GM23338 (cell line): ENCODE measurements at regions not wholly inside any gene's neighbourhood (a gene's known extent, or its start where the extent isn't known, plus 50 kb on each side); places are given as distances from the start of the nearest gene placed in this dataset.

Source experiments
- ATAC-seq: fragments of 200-7000 bp; cut with Tn5 transposase; 3 replicates; pipeline ENCODE4 v1.9.1; 2020
- DNase-seq: peaks from one replicate; pipeline ENCODE4 v3.0.0-alpha.2; 2015; ENCODE audit warnings: low spot score
- H2AFZ ChIP-seq: fragments of 200-600 bp; sonication (generic); 2 replicates; pipeline ENCODE4 v1.8.0; 2016; ENCODE audit warnings: antibody characterized with exemption, mild to moderate bottlenecking, moderate library complexity
- H3F3A ChIP-seq: fragments of 200-600 bp; sonication (generic); replicated peaks from 2 replicates; pipeline ENCODE4 v1.8.0; 2017; ENCODE audit warnings: antibody characterized with exemption, mixed run types, low read depth
- H3K27ac ChIP-seq: fragments of 200-600 bp; sonication (generic); 2 replicates; pipeline ENCODE4 v1.6.1; 2016; ENCODE audit warnings: low read depth
- H3K27me3 ChIP-seq: fragments of 200-600 bp; sonication (generic); 2 replicates; pipeline ENCODE4 v1.8.0; 2016; ENCODE audit warnings: mild to moderate bottlenecking, mixed run types, moderate library complexity; ENCODE audit not compliant: insufficient read depth
- H3K36me3 ChIP-seq: fragments of 200-600 bp; sonication (generic); 2 replicates; pipeline ENCODE4 v1.8.0; 2016; ENCODE audit warnings: mild to moderate bottlenecking; ENCODE audit not compliant: insufficient read depth
- H3K4me1 ChIP-seq: fragments of 200-600 bp; sonication (generic); 2 replicates; pipeline ENCODE4 v1.8.0; 2016; ENCODE audit warnings: mild to moderate bottlenecking, moderate library complexity; ENCODE audit not compliant: insufficient read depth
- H3K4me2 ChIP-seq: fragments of 200-600 bp; sonication (generic); 2 replicates; pipeline ENCODE4 v1.7.1; 2017; ENCODE audit warnings: mixed run types
- H3K4me3 ChIP-seq: fragments of 200-600 bp; sonication (generic); 2 replicates; pipeline ENCODE4 v1.6.1; 2016; ENCODE audit warnings: mixed run types
- H3K79me2 ChIP-seq: fragments of 200-600 bp; sonication (generic); replicated peaks from 2 replicates; pipeline ENCODE4 v1.8.0; 2017; ENCODE audit warnings: mild to moderate bottlenecking; ENCODE audit not compliant: insufficient read depth
- H3K9me2 ChIP-seq: fragments of 200-600 bp; sonication (generic); 2 replicates; pipeline ENCODE4 v1.8.0; 2017; ENCODE audit not compliant: insufficient read depth
- H4K20me1 ChIP-seq: fragments of 200-600 bp; sonication (generic); replicated peaks from 2 replicates; pipeline ENCODE4 v1.8.0; 2017; ENCODE audit warnings: mild to moderate bottlenecking; ENCODE audit not compliant: insufficient read depth
- H3K27ac Mint-ChIP-seq: 2 replicates; pipeline ENCODE4 v1.8.0; 2020; ENCODE audit warnings: inconsistent platforms, mild to moderate bottlenecking, moderate library complexity, mixed read lengths
- H3K27me3 Mint-ChIP-seq: 3 replicates; pipeline ENCODE4 v1.8.0; 2022; ENCODE audit warnings: low read depth, mild to moderate bottlenecking, moderate library complexity, mixed read lengths, inconsistent platforms; ENCODE audit not compliant: insufficient read depth, poor library complexity
- H3K36me3 Mint-ChIP-seq: 3 replicates; pipeline ENCODE4 v1.8.0; 2021; ENCODE audit warnings: low read depth, mild to moderate bottlenecking, inconsistent platforms, moderate library complexity, mixed read lengths
- H3K4me1 Mint-ChIP-seq: 3 replicates; pipeline ENCODE4 v1.8.0; 2020; ENCODE audit warnings: mild to moderate bottlenecking, inconsistent platforms, mixed read lengths
- H3K4me3 Mint-ChIP-seq: 3 replicates; pipeline ENCODE4 v1.8.0; 2021; ENCODE audit warnings: moderate library complexity, mild to moderate bottlenecking, inconsistent platforms, mixed read lengths
- H3K9me3 Mint-ChIP-seq: 3 replicates; pipeline ENCODE4 v1.8.0; 2020; ENCODE audit warnings: moderate library complexity, mild to moderate bottlenecking, inconsistent platforms, mixed read lengths
- CREB1 ChIP-seq: fragments of 250-450 bp; sonication (Bioruptor Pico); IDR thresholded peaks from 2 replicates; pipeline ENCODE4 v1.5.0; 2020; ENCODE audit warnings: low read depth, mild to moderate bottlenecking, moderate library complexity
- EZH2 ChIP-seq: fragments of 200-600 bp; sonication (generic); IDR thresholded peaks from one replicate; pipeline ENCODE4 v1.8.0; 2017; ENCODE audit warnings: antibody characterized with exemption, mild to moderate bottlenecking, low read depth; ENCODE audit not compliant: unreplicated experiment
- EZH2phosphoT487 ChIP-seq: fragments of 200-600 bp; sonication (generic); IDR thresholded peaks from one replicate; pipeline ENCODE4 v1.8.1; 2018; ENCODE audit warnings: antibody characterized with exemption; ENCODE audit not compliant: unreplicated experiment
- JUNB ChIP-seq: IDR thresholded peaks from one replicate; pipeline ENCODE4 v1.6.1; 2016; ENCODE audit warnings: antibody characterized with exemption; ENCODE audit not compliant: unreplicated experiment
- POLR2AphosphoS5 ChIP-seq: IDR thresholded peaks from 2 replicates; pipeline ENCODE4 v1.6.1; 2016; ENCODE audit warnings: antibody characterized with exemption, low read depth
- STAT1 ChIP-seq: IDR thresholded peaks from one replicate; pipeline ENCODE4 v1.6.1; 2016; ENCODE audit warnings: antibody characterized with exemption; ENCODE audit not compliant: unreplicated experiment
- ZNF114 ChIP-seq: fragments of 250-450 bp; sonication (Bioruptor Pico); IDR thresholded peaks from 2 replicates; pipeline ENCODE4 v1.5.0; 2020; ENCODE audit warnings: mild to moderate bottlenecking, moderate library complexity
- ZNF462 ChIP-seq: fragments of 250-450 bp; sonication (Bioruptor Pico); IDR thresholded peaks from 2 replicates; pipeline ENCODE4 v1.5.0; 2020; ENCODE audit warnings: mild to moderate bottlenecking, moderate library complexity
- TF ChIP-seq, protein P1 (sequence below): IDR thresholded peaks from 2 replicates; pipeline ENCODE4 v1.6.1; 2016; ENCODE audit warnings: antibody characterized with exemption

- TF ChIP-seq ZNF462 (CRISPR knock-in tag) = no peak
- no peak for TF ChIP-seq CREB1 (CRISPR knock-in tag)
- TF ChIP-seq ZNF114 (CRISPR knock-in tag) = no peak
- TF ChIP-seq STAT1 = no peak
Measured at GRCh38 chr15:94052711-94053110, 178.7 kb upstream of the MCTP2 start (continued).

GRCh38 chr15:94047566-94047965 is 183.8 kb upstream of the MCTP2 start:
- peaks cover 9% of the 10 kb centered on the region; the same call in 1 of the 2 replicates for H3K9me2 ChIP-seq
- DNase-seq (no peak), ATAC-seq (no peak)
- H3K4me3 ChIP-seq = no peak overlapping the region
- no peaks in the 10 kb centered on the region for H3K79me2 ChIP-seq
- no peaks in the 10 kb centered on the region for H3F3A ChIP-seq
- no peaks in the 10 kb centered on the region for H4K20me1 ChIP-seq
- no peaks in the 10 kb centered on the region for H3K4me1 Mint-ChIP-seq
- no peak overlapping the region for H3K4me2 ChIP-seq
- H2AFZ ChIP-seq = no peak overlapping the region
- H3K4me3 Mint-ChIP-seq = no peak overlapping the region
- no peaks in the 10 kb centered on the region for H3K9me3 Mint-ChIP-seq
- no peaks in the 10 kb centered on the region for H3K27me3 Mint-ChIP-seq
- H3K4me1 ChIP-seq = no peaks in the 10 kb centered on the region
- H3K36me3 ChIP-seq = no peaks in the 10 kb centered on the region
- no peaks in the 10 kb centered on the region for H3K27me3 ChIP-seq
- H3K27ac ChIP-seq = no peak overlapping the region
- no peaks in the 10 kb centered on the region for H3K36me3 Mint-ChIP-seq
- H3K27ac Mint-ChIP-seq = no peak overlapping the region
- no peak for TF ChIP-seq JUNB
- no peak for TF ChIP-seq ZNF462 (CRISPR knock-in tag)
- TF ChIP-seq POLR2AphosphoS5 = no peak
- TF ChIP-seq ZNF114 (CRISPR knock-in tag) = no peak
- no peak for TF ChIP-seq EZH2phosphoT487
- no peak for TF ChIP-seq EZH2
- TF ChIP-seq, protein P1, sequence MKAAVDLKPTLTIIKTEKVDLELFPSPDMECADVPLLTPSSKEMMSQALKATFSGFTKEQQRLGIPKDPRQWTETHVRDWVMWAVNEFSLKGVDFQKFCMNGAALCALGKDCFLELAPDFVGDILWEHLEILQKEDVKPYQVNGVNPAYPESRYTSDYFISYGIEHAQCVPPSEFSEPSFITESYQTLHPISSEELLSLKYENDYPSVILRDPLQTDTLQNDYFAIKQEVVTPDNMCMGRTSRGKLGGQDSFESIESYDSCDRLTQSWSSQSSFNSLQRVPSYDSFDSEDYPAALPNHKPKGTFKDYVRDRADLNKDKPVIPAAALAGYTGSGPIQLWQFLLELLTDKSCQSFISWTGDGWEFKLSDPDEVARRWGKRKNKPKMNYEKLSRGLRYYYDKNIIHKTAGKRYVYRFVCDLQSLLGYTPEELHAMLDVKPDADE = no peak
- TF ChIP-seq STAT1 = no peak
